Islet of Langerhans (tissue), 1 donor: ENCODE measurements at regions not wholly inside any gene's neighbourhood (a gene's known extent, or its start where the extent isn't known, plus 50 kb on each side); places are given as distances from the start of the nearest gene placed in this dataset.

ENCODE experiments used
- FAIRE-seq: peaks from one replicate; lab custom pipeline; 2011; peaks lifted over from hg19 to GRCh38; lab: Jason Lieb, UNC

DNA sequence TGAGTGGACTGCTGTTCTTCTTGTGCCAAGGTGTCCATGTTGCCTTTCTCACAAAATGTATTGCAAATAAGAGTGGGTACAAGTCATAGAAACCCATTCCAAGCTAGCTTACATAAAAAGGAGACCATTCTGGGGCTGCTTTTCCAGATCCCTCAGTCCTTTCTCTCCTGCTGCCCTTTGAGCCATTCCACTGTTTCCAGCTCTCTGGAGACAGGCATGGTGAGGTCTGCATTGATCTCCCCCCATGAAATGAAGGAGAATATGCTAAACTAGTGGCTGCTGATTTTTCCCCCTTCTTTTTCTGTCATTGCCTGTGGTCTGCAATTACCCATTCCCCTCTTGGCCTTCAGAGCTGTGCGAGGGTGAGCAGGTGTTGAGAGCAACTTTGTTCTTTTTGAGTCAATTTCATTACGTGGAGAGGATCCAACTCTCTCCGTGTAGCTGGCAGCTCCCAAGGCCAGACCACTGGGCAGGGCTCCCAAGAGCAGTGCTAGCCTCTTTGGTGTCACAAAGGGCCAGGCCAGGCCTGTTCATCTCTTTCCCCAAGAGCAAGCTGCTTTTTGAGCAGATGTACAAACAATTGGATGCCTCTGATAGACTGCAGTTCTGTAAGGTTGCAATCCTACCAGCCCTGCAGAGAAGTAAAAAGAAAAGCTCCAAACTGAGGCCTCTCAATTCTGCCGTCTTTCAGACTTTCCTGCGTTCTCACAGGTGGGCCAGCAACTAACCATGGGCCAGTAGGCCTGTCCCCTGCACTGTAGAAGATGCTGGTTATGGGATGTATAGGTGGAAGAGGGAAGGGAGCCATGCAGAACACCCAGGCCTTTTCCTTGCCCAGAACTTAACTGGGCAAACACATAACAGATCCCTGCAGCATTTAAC lies 96.1 kb upstream of the ARMC2 start:
- FAIRE-seq, result no peak

DNA sequence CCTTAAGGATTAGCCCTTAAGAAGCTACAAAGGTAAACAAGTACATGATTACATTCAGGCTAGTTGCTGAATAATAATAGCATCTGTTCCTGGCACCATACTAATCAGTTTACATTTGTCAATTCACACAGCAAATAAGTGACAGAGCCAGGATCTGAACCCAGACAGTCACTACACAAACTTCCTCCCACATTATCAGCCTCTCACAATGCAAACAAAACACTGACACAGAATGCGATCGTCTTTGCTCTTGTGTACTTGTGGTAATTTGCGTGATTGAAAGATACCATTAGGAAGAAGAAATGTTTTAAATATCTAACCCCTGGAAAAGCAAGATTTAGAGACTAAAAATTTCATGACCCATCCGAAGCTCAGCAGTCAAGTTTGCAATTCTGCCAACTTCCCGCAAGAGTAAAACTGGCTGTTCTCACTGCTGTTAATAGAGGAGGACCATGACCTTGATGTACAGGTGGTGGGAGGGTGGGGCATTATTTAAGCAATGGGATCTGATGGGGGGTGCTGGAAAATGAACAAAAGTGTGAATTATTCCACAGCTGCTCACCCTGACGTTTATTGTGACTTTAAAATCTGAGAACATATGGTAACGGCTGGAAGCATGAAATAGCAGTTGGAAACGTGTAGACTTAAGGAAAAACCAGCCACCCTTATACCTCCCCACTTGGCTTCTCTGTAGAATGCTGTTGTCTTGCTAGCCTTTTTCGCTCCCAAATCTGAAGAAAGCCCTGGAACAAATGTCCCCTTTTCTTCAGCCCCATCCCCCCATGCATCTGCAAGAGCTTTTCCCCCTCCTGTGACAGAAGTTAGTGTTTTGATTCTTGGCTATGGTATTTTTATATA lies 95.3 kb upstream of the ARMC2 start:
- no peak for FAIRE-seq

- no peak for FAIRE-seq
Measured at GRCh38 chr6:108755257-108756240, 92.7 kb upstream of the ARMC2 start.

DNA sequence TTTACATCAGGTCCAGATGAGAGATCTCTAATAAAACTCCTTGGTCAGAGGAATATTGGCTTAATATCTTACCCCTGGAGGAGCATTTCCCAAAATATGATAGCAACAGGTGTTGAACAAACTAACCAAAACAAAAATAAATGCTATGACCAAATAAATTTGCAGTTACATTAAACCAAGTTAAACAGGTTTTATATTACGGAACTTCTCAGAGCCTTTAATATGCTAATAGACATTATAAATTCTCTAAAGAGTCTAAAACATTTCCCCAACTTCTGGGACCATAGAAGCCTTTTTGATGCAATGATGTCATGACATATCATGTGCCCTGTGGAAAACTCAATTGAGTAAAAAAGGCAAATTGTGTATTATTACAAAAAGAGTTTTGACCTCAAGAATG lies 90.9 kb upstream of the ARMC2 start:
- no peak for FAIRE-seq

DNA sequence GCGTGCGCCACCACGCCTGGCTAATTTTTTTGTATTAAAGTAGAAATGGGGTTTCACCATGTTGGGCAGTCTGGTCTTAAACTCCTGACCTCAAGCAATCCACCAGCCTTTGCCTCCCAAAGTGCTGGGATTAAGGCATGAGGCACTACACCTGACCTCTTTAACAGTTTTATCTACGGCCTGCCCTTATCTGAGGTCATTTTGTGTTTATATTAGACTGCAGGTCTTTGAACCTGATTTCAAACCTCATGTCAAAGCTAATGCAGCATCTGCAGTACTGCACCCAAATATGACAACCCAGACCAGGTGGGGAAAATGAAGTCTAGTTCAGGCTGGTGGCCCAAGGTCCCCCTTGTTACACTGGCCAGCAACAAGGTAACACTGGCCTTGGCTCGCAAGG lies 89.3 kb upstream of the ARMC2 start:
- FAIRE-seq, result no peak

GRCh38 chr6:108760126-108761050 lies 87.8 kb upstream of the ARMC2 start:
- no peak for FAIRE-seq

- FAIRE-seq, result no peak
Measured at GRCh38 chr6:108762394-108762793, 85.8 kb upstream of the ARMC2 start.

DNA sequence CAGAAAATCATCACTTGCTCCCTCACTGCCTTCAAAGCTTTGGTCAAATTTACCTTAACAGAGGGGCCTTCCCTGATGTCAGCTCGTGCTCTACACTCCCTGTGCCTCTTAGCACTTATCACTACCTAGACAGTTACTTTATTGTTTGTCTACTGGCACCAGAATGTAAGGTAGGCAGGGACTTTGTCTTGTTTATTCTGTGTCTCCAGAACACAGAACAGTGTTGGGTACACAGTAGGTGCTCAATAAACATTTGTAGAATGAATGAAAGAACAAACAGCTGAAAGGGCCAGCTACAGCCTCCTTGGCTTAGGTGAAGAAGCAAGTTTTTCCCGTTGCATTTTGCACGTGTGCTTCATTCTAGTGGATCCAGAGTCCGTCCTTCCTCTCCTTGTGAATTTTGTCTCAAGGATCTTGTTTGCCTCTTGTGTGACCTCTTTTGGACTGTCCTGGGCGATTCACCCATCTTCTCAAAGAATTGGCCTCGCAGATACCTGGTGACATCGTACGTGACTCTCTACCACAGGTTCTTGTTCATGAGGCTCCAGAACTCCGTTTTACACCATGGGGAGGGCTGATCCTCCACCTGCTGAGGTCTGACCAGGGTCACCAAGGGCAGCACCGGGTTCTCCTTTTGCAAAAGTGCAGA lies 84.2 kb upstream of the ARMC2 start:
- FAIRE-seq, result no peak

- FAIRE-seq, result no peak
Measured at GRCh38 chr6:108764580-108764950, 83.7 kb upstream of the ARMC2 start.

DNA sequence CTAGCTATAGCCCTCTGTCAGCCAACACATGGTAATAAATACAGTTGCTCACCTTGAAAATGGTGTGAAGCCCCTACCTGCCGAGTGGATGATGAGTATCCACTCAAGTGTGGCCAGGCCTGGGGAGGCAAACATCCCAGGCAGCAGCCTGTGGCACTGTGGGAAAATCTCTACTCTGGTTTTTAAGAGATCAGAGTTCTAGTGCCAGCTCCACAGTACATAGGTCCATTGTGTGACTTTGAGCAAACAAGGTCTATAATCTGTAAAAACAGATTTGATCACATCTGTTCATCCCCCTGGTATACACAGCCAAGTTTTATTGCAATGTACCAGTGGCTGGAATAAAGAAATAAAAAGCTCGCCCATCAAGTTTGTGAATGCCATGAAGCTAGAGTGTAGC lies 82.7 kb upstream of the ARMC2 start:
- no peak for FAIRE-seq

- no peak for FAIRE-seq
Measured at GRCh38 chr6:108766419-108766818, 81.8 kb upstream of the ARMC2 start.

DNA sequence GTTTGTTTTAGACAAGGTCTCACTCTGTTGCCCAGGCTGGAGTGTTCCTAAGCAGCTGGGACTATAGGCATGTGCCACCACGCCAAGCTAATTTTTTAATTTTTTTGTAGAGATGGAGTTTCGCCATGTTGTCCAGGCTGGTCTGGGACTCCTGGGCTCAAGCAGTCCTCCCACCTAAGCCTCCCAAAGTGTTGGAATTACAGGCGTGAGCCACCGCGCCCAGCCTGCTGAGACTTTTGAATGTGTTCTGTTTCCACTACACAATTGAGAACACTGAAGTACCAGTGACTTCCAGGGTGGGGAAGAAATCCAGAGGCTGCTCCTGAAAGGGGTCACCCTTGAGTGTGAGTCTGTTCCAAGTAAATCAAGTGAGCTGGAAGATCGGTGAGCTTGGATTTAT lies 81.3 kb upstream of the ARMC2 start:
- FAIRE-seq, result no peak

GRCh38 chr6:108767418-108768165 lies 80.6 kb upstream of the ARMC2 start:
- FAIRE-seq, result no peak

DNA sequence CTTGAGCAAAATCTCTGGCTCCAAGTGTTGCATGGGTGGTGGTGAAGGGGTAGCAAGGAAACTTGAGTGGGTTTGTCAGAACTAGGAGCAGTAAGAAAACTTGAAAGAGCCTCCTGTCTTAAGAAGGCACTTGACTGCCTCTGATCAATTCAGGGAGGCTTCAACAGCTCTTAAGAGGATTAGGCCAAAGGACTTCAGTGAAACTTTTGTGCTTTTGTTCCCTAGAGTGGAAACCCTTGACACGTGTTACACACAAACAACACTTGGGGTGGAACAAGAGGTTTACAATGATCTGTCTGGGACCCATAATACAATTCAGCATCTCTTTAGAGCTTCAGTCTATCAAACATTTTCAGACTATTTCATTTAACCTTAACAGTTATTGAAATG lies 80.1 kb upstream of the ARMC2 start:
- FAIRE-seq, result no peak

GRCh38 chr6:108768792-108769524 lies 79.3 kb upstream of the ARMC2 start:
- no peak for FAIRE-seq

DNA sequence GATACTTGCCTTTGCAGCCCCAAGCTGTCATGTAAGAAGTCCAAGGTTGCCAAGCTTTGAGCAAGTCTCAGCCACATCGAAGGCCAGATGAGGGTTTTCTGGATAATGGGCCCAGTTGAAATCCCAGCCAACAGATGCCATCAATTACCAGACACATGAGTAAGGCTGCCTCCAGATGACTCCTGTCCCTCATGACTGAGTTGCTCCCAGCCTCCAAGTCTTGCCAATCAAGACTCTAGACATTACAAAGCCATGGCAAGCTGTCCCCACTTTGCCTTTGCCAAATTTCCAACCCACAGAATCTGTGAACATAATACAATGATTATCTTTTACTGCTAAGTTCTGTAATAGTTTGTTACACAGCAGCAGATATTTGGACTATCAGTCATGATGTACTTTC lies 76.8 kb upstream of the ARMC2 start:
- no peak for FAIRE-seq

DNA sequence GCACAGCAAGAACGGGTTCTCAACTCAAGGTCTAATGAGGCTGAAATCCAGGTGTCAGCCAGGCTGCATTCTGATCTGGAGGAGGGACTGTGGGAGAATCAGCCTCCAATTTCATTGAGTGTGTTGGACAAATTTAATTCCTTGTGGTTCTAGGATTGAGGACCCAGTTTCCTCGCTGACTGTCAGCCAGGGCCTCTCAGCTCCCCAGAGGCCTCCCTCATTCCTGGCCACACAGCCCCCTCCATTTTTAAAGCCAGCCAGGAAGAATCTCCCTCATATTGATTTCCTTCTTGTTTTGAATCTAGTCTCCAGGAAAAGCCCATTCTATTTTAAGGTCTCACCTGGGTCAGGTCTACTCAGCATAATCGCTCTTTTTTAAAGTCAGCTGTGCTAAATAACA lies 73.7 kb upstream of the ARMC2 start:
- no peak for FAIRE-seq

DNA sequence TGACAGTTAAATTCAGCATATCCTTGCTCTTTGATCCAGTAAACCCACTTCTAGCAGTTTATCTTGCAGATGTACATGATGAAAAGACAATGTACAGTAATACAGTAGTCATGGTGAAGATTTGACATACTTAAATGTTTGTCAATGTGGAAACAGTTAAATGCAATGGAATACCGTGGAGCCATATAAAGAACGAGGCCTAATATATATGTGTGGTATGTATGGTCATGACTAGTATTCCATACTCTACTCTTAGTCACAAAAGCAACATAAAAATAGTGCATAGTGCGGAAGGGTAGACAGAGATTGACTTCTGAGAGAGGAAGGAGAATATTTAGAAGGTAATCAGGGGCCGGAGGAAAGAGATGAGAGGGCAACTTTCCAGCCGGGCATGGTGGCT lies 70.7 kb upstream of the ARMC2 start:
- no peak for FAIRE-seq
